T-helper 17 cell (primary cell): ENCODE measurements at regions not wholly inside any gene's neighbourhood (a gene's known extent, or its start where the extent isn't known, plus 50 kb on each side); places are given as distances from the start of the nearest gene placed in this dataset.
"Not testable (repeated sequence)": the region's sequence is repeated elsewhere in the genome, so short reads cannot be mapped to it uniquely, and the experiment has no call there.

Source experiments
- ATAC-seq: fragments of 150-1000 bp; cut with Tn5 transposase; 2 replicates; pipeline ENCODE4 v1.10.0; 2021; ENCODE audit warnings: mild to moderate bottlenecking, moderate library complexity
- DNase-seq, 3 donors: peaks; one replicate each; pipeline versions ENCODE4 v3.0.0 to v3.0.0-alpha.2; 2020 to 2021
- H3K9me3 ChIP-seq: one replicate; pipeline ENCODE4 v1.7.0; 2013; ENCODE audit warnings: low read length, mild to moderate bottlenecking; ENCODE audit not compliant: control insufficient read depth, poor library complexity, severe bottlenecking
- H3K27ac Mint-ChIP-seq: one replicate; pipeline ENCODE4 v1.8.0; 2022; ENCODE audit warnings: mild to moderate bottlenecking, moderate library complexity, mixed read lengths
- H3K27me3 Mint-ChIP-seq: one replicate; pipeline ENCODE4 v1.8.0; 2022; ENCODE audit warnings: mixed read lengths
- H3K36me3 Mint-ChIP-seq: one replicate; pipeline ENCODE4 v1.8.0; 2022; ENCODE audit warnings: low read depth, mixed read lengths
- H3K4me1 Mint-ChIP-seq: one replicate; pipeline ENCODE4 v1.8.0; 2022; ENCODE audit warnings: mild to moderate bottlenecking, mixed read lengths
- H3K4me3 Mint-ChIP-seq: one replicate; pipeline ENCODE4 v1.8.0; 2022; ENCODE audit warnings: mild to moderate bottlenecking, moderate library complexity, mixed read lengths

GRCh38 chr1:146883190-146883589 lies 54.9 kb upstream of the NBPF12 start:
- H3K4me1 Mint-ChIP-seq, DNase-seq, H3K9me3 ChIP-seq, ATAC-seq, H3K4me3 Mint-ChIP-seq, H3K36me3 Mint-ChIP-seq, H3K27me3 Mint-ChIP-seq, H3K27ac Mint-ChIP-seq: not testable (repeated sequence)

- DNase-seq, H3K27ac Mint-ChIP-seq, H3K36me3 Mint-ChIP-seq, H3K27me3 Mint-ChIP-seq, H3K4me1 Mint-ChIP-seq, H3K4me3 Mint-ChIP-seq, ATAC-seq, H3K9me3 ChIP-seq: not testable (repeated sequence)
Measured at GRCh38 chr1:146881096-146881495, 57.0 kb upstream of the NBPF12 start.

- not testable (repeated sequence) for H3K27ac Mint-ChIP-seq, ATAC-seq, H3K4me3 Mint-ChIP-seq, H3K36me3 Mint-ChIP-seq, DNase-seq, H3K9me3 ChIP-seq, H3K27me3 Mint-ChIP-seq, H3K4me1 Mint-ChIP-seq
Measured at GRCh38 chr1:146863799-146864319, 74.3 kb upstream of the NBPF12 start.

DNA sequence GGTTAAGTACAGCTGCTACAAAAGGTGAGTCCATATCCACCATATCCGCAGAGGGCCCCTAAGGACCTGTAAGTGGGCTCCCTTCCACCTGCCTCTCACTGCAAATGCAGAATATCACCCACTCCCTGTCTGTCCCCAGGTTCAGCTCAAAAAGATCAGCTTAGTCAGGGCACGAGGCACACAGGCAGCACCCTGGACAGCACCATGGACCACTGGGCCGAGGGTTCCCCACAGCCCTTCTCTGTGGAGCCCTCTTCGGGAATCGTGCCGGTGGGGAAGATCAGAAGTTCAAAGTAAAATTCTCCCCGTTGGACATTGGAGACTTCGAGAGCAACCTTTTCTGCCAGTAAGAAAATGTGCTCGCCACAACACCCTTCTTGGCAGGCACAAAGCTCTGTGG lies 85.0 kb upstream of the NBPF12 start:
- not testable (repeated sequence) for DNase-seq, H3K27me3 Mint-ChIP-seq, ATAC-seq

DNA sequence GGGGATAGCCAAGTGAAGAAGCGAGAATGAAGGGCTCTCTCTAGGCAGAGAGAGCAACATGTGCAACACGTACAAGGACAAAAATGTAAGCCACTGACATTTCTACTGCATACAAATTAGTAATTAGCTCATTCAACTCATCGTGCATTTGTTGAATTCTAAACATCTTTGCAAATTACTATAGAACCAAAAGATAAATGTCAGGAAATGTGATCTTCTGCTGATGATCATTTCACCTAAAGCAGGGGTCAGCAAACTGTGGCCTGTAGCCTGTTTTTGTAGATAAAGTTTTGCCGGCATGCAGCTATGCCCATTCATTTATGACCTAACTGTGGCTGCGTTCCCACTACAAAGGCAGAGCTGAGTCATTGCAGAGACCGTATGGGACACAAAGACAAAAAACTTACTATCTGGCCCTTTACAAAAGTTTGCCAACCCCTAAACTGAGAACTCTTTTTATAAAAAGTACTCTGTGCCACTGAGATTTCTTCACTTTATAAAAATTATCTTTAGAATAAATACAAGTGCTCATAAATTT lies 87.7 kb upstream of the NBPF12 start:
- not testable (repeated sequence) for H3K9me3 ChIP-seq, ATAC-seq, H3K4me1 Mint-ChIP-seq, H3K4me3 Mint-ChIP-seq, H3K27ac Mint-ChIP-seq, H3K27me3 Mint-ChIP-seq, H3K36me3 Mint-ChIP-seq, DNase-seq

More for the DNA sequence above, 85.0 kb upstream of the NBPF12 start:
- H3K4me1 Mint-ChIP-seq, H3K4me3 Mint-ChIP-seq, H3K27ac Mint-ChIP-seq, H3K36me3 Mint-ChIP-seq, H3K9me3 ChIP-seq: not testable (repeated sequence)

- not testable (repeated sequence) for H3K36me3 Mint-ChIP-seq, DNase-seq, H3K27ac Mint-ChIP-seq, H3K9me3 ChIP-seq, H3K4me3 Mint-ChIP-seq, ATAC-seq, H3K27me3 Mint-ChIP-seq, H3K4me1 Mint-ChIP-seq
Measured at GRCh38 chr1:146838725-146839124, 99.4 kb upstream of the NBPF12 start.

- H3K4me1 Mint-ChIP-seq, H3K27me3 Mint-ChIP-seq, H3K36me3 Mint-ChIP-seq, H3K27ac Mint-ChIP-seq, ATAC-seq, DNase-seq, H3K4me3 Mint-ChIP-seq, H3K9me3 ChIP-seq: not testable (repeated sequence)
Measured at GRCh38 chr1:146826957-146827356, 111.2 kb upstream of the NBPF12 start.

- not testable (repeated sequence) for H3K4me3 Mint-ChIP-seq, H3K9me3 ChIP-seq, H3K36me3 Mint-ChIP-seq, H3K27ac Mint-ChIP-seq, H3K4me1 Mint-ChIP-seq, H3K27me3 Mint-ChIP-seq, DNase-seq, ATAC-seq
Measured at GRCh38 chr1:146794236-146794635, 143.9 kb upstream of the NBPF12 start.

DNA sequence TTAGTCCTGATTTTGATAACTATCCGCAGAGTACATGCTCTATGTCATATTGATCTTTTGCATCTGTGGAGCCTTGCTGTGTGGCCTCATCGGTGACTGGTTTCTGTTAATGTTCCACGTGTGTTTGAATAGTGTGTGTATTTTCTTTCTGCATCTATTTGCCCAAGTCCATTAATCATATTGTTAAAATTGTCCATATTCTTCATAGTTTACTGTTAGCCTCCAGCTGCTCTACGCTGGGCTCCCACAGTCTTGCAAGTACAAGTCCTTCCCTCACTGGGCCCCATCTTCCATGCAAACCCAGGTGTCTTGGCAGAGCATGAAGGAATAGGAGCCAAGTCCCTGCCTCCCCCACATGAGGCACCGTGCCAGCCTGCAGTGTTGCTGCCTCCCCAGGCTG lies 145.4 kb upstream of the NBPF12 start:
- not testable (repeated sequence) for H3K4me3 Mint-ChIP-seq, ATAC-seq, DNase-seq, H3K36me3 Mint-ChIP-seq, H3K4me1 Mint-ChIP-seq, H3K27ac Mint-ChIP-seq, H3K27me3 Mint-ChIP-seq, H3K9me3 ChIP-seq

DNA sequence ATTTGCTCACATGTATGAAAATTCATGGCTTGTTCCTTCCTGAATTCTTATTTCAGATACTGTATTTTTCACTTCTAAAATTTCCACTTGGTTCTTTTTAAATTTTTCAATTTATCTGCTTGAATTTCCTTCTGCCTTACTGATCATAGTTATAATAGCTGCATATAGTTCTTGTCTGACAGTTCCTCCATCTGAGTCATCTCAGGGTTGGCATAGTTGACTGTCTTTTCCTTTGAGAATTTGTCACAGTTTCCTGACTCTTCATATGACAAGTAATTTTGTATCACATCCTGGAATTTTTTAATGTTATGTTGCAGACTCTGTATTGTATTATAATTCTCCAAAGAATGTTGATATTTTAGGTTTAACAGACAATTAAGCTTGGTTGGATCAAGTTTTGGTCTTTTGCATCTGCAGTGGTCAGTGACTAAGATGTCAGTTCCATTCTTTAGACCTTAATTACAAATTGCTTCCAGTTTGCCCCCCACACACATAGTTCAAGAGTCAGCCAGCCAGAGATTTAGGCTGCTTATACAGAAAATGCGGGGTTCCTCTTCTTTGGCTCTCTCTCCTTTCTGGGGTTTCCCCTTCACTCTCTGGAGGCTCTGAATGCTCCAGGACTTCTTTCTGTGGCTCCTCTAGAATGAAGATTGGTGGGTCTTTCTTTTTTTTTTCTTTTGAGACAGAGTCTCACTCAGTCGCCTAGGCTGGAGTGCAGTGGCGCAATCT lies 153.7 kb upstream of the NBPF12 start:
- not testable (repeated sequence) for H3K36me3 Mint-ChIP-seq, ATAC-seq, DNase-seq, H3K9me3 ChIP-seq, H3K4me3 Mint-ChIP-seq, H3K4me1 Mint-ChIP-seq, H3K27ac Mint-ChIP-seq, H3K27me3 Mint-ChIP-seq

- ATAC-seq, H3K36me3 Mint-ChIP-seq, H3K9me3 ChIP-seq, H3K27me3 Mint-ChIP-seq, H3K27ac Mint-ChIP-seq, H3K4me1 Mint-ChIP-seq, H3K4me3 Mint-ChIP-seq, DNase-seq: not testable (repeated sequence)
Measured at GRCh38 chr1:146781235-146781634, 156.9 kb upstream of the NBPF12 start.

GRCh38 chr1:146777826-146778602 lies 160.1 kb upstream of the NBPF12 start:
- not testable (repeated sequence) for H3K4me1 Mint-ChIP-seq, ATAC-seq, H3K9me3 ChIP-seq, H3K27me3 Mint-ChIP-seq, DNase-seq, H3K36me3 Mint-ChIP-seq, H3K27ac Mint-ChIP-seq, H3K4me3 Mint-ChIP-seq

GRCh38 chr1:146774988-146775387 lies 163.1 kb upstream of the NBPF12 start:
- H3K36me3 Mint-ChIP-seq, H3K4me1 Mint-ChIP-seq, H3K27me3 Mint-ChIP-seq, ATAC-seq, H3K4me3 Mint-ChIP-seq, H3K9me3 ChIP-seq, DNase-seq, H3K27ac Mint-ChIP-seq: not testable (repeated sequence)
